CD4-positive, alpha-beta T cell (primary cell): ENCODE measurements at regions not wholly inside any gene's neighbourhood (a gene's known extent, or its start where the extent isn't known, plus 50 kb on each side); places are given as distances from the start of the nearest gene placed in this dataset.
A peak's percentile ranks its signal among the peaks of the same experiment; 100 is the strongest.

ENCODE experiments used
- ATAC-seq: fragments of 200-7000 bp; cut with Tn5 transposase; one replicate; pipeline ENCODE4 v1.10.0; 2022; ENCODE audit warnings: mild to moderate bottlenecking; ENCODE audit not compliant: poor library complexity
- CTCF ChIA-PET: fragments of 350-600 bp; sonication (Branson Sonifier 250); formaldehyde crosslinking; loops from one replicate; lab custom pipeline; 2021; ENCODE audit warnings: antibody characterized with exemption, inconsistent platforms; lab: Charles Lee
- POLR2A ChIA-PET: fragments of 350-600 bp; sonication (Branson Sonifier 250); formaldehyde crosslinking; loops from one replicate; lab custom pipeline; 2021; ENCODE audit warnings: antibody characterized with exemption, inconsistent platforms; lab: Charles Lee
- DNase-seq, 14 experiments: peaks; one replicate each; pipeline ENCODE4 v3.0.0-alpha.2; 2013 to 2020; ENCODE audit warnings: mixed read lengths in 2 of 14
- H3K27ac ChIP-seq, 2 donors: one replicate each; pipeline versions ENCODE4 v1.5.1 to v1.7.0; 2013; ENCODE audit warnings: low read length in 2 of 2, low read depth in 1 of 2, mild to moderate bottlenecking in 1 of 2
- H3K27me3 ChIP-seq, 2 experiments: 1 replicate in 1 of 2; 2 replicates in 1 of 2; pipeline versions ENCODE4 v1.6.1 to v1.7.0; 2013; ENCODE audit warnings: low read length in 2 of 2, control low read depth in 1 of 2, mild to moderate bottlenecking in 1 of 2, moderate library complexity in 1 of 2; ENCODE audit not compliant: insufficient read depth in 2 of 2, control insufficient read depth in 1 of 2
- H3K36me3 ChIP-seq: one replicate; pipeline ENCODE4 v1.6.1; 2013; ENCODE audit warnings: low read length, control low read depth; ENCODE audit not compliant: insufficient read depth
- H3K4me1 ChIP-seq: one replicate; pipeline ENCODE4 v1.6.1; 2013; ENCODE audit warnings: low read length, control low read depth; ENCODE audit not compliant: insufficient read depth
- H3K4me3 ChIP-seq: one replicate; pipeline ENCODE4 v1.5.1; 2013; ENCODE audit warnings: mild to moderate bottlenecking, low read length, moderate library complexity
- H3K9me3 ChIP-seq, 2 experiments: 1 replicate in 1 of 2; 2 replicates in 1 of 2; pipeline versions ENCODE4 v1.6.1 to v1.7.0; 2013; ENCODE audit warnings: low read length in 2 of 2, mild to moderate bottlenecking in 2 of 2, control low read depth in 1 of 2, moderate library complexity in 1 of 2; ENCODE audit not compliant: control insufficient read depth in 1 of 2, insufficient read depth in 1 of 2
- H3K27ac Mint-ChIP-seq: one replicate; pipeline ENCODE4 v1.8.0; 2020; ENCODE audit warnings: mixed read lengths
- H3K27me3 Mint-ChIP-seq: one replicate; pipeline ENCODE4 v1.8.0; 2021; ENCODE audit warnings: mixed read lengths
- H3K36me3 Mint-ChIP-seq: one replicate; pipeline ENCODE4 v1.8.0; 2021; ENCODE audit warnings: low read depth, mixed read lengths
- H3K4me1 Mint-ChIP-seq: one replicate; pipeline ENCODE4 v1.8.0; 2021; ENCODE audit warnings: low read depth, mixed read lengths
- H3K4me3 Mint-ChIP-seq: one replicate; pipeline ENCODE4 v1.8.0; 2020; ENCODE audit warnings: mild to moderate bottlenecking, mixed read lengths
- H3K9me3 Mint-ChIP-seq: one replicate; pipeline ENCODE4 v1.8.0; 2020; ENCODE audit warnings: mixed read lengths
- intact Hi-C, 2 experiments: fragments of 100-400 bp; cut with DNase I in 1 of 2; cut with micrococcal nuclease in 1 of 2; formaldehyde crosslinking; loops; one replicate each; pipeline versions ENCODE4 v1.15.1 to v1.9.0; 2023 to 2025; cut with DNase I, micrococcal nuclease
- TF ChIP-seq, protein P1 (sequence below): fragments of 200-600 bp; IDR thresholded peaks from one replicate; pipeline ENCODE4 v1.8.0; 2022; ENCODE audit warnings: antibody characterized with exemption, mild to moderate bottlenecking

GRCh38 chr10:108290823-108291222, 1126.3 kb upstream of the SORCS1 start:
- ChIA-PET POLR2A (no interaction called here), CTCF (no interaction called here)
- no peak overlapping the region for H3K27ac ChIP-seq
- TF ChIP-seq, protein P1, sequence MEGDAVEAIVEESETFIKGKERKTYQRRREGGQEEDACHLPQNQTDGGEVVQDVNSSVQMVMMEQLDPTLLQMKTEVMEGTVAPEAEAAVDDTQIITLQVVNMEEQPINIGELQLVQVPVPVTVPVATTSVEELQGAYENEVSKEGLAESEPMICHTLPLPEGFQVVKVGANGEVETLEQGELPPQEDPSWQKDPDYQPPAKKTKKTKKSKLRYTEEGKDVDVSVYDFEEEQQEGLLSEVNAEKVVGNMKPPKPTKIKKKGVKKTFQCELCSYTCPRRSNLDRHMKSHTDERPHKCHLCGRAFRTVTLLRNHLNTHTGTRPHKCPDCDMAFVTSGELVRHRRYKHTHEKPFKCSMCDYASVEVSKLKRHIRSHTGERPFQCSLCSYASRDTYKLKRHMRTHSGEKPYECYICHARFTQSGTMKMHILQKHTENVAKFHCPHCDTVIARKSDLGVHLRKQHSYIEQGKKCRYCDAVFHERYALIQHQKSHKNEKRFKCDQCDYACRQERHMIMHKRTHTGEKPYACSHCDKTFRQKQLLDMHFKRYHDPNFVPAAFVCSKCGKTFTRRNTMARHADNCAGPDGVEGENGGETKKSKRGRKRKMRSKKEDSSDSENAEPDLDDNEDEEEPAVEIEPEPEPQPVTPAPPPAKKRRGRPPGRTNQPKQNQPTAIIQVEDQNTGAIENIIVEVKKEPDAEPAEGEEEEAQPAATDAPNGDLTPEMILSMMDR: no peak
- H3K36me3 ChIP-seq: no peaks in the 10 kb centered on the region
- H3K4me1 ChIP-seq: no peaks in the 10 kb centered on the region
- peaks cover 4% of the 10 kb centered on the region in 2 experiments for H3K9me3 ChIP-seq
- intact Hi-C loops: no loop called here
- Mint-ChIP-seq H3K4me1 (no peaks in the 10 kb centered on the region), H3K4me3 (no peak overlapping the region), H3K27me3 (no peaks in the 10 kb centered on the region), H3K36me3 (no peaks in the 10 kb centered on the region), H3K9me3 (peaks cover 6% of the 10 kb centered on the region), H3K27ac (no peak overlapping the region)
- ATAC-seq: no peak
- H3K4me3 ChIP-seq: no peak overlapping the region
- H3K27me3 ChIP-seq: no peaks in the 10 kb centered on the region
- no peak for DNase-seq

DNA sequence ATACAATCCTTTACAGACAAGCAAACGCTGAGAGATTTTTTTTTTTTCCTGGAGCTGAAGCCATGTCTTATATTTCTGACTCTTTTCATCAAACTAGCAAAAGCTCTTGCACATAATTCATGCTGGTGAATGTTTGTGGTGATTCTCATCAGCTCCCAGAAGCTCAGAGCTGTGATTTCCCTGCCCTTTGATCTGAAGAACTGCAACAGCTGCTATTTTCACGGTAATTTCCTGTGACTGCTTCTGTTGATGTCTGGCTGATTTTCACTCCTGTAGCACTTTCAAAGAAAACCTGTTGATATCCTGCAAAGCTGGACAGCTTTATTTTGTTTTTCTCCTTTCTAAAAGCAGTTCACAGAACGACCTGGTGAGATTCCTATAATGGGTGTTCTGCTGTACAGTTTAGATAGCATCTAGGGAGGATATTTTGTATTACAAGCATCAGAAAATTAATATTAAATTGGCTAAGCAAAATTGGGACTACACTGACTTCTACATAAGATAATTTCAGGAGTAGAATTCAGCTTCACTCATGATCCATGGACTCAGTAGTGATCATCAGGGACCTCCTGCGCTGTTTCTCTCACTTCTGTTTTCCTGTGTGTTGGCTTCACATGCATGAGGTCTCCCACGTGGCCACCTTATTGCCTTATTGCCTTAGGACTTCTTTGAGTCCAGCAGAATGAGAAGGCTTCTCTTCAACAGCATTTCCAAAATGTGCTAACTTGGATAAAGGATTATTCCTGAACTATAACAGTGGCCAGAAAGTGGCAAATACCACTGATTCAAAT, 1111.6 kb upstream of the SORCS1 start:
- H3K27me3 Mint-ChIP-seq: no peaks in the 10 kb centered on the region
- peak overlapping the region; percentile 66 for H3K27ac Mint-ChIP-seq
- Histone ChIP-seq H3K9me3 (peaks cover 0 to 6% of the 10 kb centered on the region in 2 experiments), H3K27ac (no peak overlapping the region), H3K4me1 (no peaks in the 10 kb centered on the region), H3K36me3 (no peaks in the 10 kb centered on the region), H3K4me3 (no peak overlapping the region), H3K27me3 (no peaks in the 10 kb centered on the region)
- ChIA-PET POLR2A (no interaction called here), CTCF (no interaction called here)
- DNase-seq (no peak), ATAC-seq (no peak)
- intact Hi-C loops: no loop called here
- H3K9me3 Mint-ChIP-seq: peaks cover 15% of the 10 kb centered on the region
- H3K36me3 Mint-ChIP-seq: no peaks in the 10 kb centered on the region
- H3K4me1 Mint-ChIP-seq: no peaks in the 10 kb centered on the region
- H3K4me3 Mint-ChIP-seq: no peak overlapping the region
- TF ChIP-seq, protein P1: no peak

DNA sequence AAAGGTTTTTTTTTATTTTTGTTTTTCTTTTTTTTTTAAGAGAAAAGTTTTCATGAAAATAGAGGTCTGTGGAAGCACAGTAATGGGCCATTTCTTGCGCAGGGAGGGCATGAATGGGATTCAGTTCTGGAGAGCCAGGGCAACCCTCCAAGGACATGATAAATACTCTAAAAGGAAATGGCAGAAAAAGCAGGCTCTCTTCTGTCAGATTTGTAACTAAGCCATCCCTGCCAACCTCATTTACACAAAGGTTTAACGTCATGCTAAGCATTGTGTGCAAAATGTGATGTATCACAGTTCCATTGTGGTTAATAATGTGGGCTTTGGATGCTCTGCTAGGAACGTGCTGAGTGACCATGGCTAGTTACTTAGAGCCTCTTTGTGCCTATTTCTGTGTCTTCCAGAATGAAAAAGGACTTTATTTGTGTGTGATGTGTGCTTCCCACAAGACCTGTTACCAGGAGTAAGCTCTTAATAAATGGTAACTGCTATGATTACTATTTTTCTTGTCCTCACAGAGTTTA, 1095.9 kb upstream of the SORCS1 start:
- Histone ChIP-seq H3K27ac (no peak overlapping the region), H3K27me3 (no peaks in the 10 kb centered on the region), H3K9me3 (no peaks in the 10 kb centered on the region), H3K4me3 (no peak overlapping the region), H3K4me1 (no peaks in the 10 kb centered on the region), H3K36me3 (no peaks in the 10 kb centered on the region)
- Mint-ChIP-seq H3K27me3 (no peaks in the 10 kb centered on the region), H3K4me3 (no peak overlapping the region), H3K9me3 (peaks cover 3% of the 10 kb centered on the region), H3K36me3 (no peaks in the 10 kb centered on the region), H3K4me1 (no peaks in the 10 kb centered on the region), H3K27ac (no peak overlapping the region)
- DNase-seq: no peak
- intact Hi-C loops: no loop called here
- POLR2A ChIA-PET: no interaction called here
- CTCF ChIA-PET: no interaction called here
- ATAC-seq: no peak
- TF ChIP-seq, protein P1: no peak
